Transverse colon (tissue), 3 donors: ENCODE measurements at regions not wholly inside any gene's neighbourhood (a gene's known extent, or its start where the extent isn't known, plus 50 kb on each side); places are given as distances from the start of the nearest gene placed in this dataset.

Experiments used
- CTCF ChIP-seq, 5 experiments: fragments of 200-600 bp in 3 of 5; fragments of 450-650 bp in 2 of 5; sonication (generic) in 3 of 5; IDR thresholded peaks; 1 replicate in 2 of 5; 2 replicates in 3 of 5; pipeline ENCODE4 v1.5.1; 2016 to 2017; ENCODE audit warnings: antibody characterized with exemption in 5 of 5, inconsistent platforms in 3 of 5, mild to moderate bottlenecking in 2 of 5, moderate library complexity in 1 of 5
- EP300 ChIP-seq: sonication (generic); formaldehyde crosslinking; IDR thresholded peaks from one replicate; pipeline ENCODE4 v1.6.1; 2017; ENCODE audit warnings: antibody characterized with exemption, low read depth

GRCh38 chr4:74855879-74856278, 61.6 kb upstream of the BTC start:
- TF ChIP-seq CTCF (IDR thresholded peaks at IDR 0.05) (no peak), EP300 (no peak)
